ENCODE measurements at regions not wholly inside any gene's neighbourhood (a gene's known extent, or its start where the extent isn't known, plus 50 kb on each side); places are given as distances from the start of the nearest gene placed in this dataset.

GRCh38 chr4:119683518-119683917, 54.9 kb upstream of the PDE5A start:
- TF ChIP-seq CTCF (IDR thresholded peaks at IDR 0.05) (no peak), POLR2A (IDR thresholded peaks at IDR 0.05) (no peak)
